ENCODE measurements at regions not wholly inside any gene's neighbourhood (a gene's known extent, or its start where the extent isn't known, plus 50 kb on each side); places are given as distances from the start of the nearest gene placed in this dataset.

DNA sequence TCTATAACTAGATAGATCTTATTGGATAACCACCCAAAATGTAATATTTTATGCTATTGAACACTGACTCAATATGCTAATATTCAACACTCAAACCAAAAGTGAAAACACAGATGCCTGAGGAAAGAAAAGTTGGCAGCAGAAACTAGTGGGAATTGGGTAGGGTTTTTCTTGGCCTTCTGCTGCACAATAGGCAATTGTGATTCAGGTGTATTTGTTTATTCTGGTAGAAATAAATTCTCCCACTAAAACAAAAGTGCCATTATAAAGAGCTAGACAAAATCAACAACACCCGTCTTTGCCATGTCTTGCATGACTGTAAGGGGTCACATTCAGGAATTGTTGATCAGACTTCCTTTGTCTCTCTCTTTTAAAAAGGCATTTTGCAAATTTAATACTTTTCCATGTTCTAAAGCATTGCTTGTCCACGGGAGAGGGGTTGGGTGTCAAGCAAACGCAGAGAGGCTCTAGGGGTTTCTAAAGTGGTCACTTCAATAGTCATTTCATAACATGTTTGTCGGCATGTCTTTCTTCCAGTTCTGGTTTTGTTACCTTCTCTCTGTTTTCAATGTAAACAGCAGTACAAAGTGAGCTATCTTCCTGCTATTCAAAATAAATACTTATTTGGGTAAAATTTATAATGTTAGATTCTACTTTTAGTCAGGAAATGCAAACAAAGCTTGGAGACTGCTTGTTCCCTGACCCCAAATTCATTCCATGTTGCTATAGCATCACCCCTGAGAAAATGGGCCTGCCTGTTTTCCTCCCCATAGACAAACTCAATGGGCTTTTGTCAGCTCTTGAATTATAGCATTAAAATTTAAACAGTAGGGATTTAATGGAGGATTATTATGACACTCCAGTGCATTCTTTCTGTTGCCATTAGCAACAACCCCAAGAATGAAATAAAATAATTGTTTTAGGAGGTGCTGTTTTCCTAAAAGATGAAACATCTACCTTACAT, 217.0 kb upstream of the CCN2 start:
- TF ChIP-seq, protein P1, sequence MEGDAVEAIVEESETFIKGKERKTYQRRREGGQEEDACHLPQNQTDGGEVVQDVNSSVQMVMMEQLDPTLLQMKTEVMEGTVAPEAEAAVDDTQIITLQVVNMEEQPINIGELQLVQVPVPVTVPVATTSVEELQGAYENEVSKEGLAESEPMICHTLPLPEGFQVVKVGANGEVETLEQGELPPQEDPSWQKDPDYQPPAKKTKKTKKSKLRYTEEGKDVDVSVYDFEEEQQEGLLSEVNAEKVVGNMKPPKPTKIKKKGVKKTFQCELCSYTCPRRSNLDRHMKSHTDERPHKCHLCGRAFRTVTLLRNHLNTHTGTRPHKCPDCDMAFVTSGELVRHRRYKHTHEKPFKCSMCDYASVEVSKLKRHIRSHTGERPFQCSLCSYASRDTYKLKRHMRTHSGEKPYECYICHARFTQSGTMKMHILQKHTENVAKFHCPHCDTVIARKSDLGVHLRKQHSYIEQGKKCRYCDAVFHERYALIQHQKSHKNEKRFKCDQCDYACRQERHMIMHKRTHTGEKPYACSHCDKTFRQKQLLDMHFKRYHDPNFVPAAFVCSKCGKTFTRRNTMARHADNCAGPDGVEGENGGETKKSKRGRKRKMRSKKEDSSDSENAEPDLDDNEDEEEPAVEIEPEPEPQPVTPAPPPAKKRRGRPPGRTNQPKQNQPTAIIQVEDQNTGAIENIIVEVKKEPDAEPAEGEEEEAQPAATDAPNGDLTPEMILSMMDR (conservative IDR thresholded peaks at IDR 0.05; ENCODE audit: low read length), result no peak
- TF ChIP-seq EZH2phosphoT487 (IDR thresholded peaks at IDR 0.05; ENCODE audit: borderline replicate concordance, low read depth, low read length), result no peak
